AG08396 (cell line): ENCODE measurements at regions not wholly inside any gene's neighbourhood (a gene's known extent, or its start where the extent isn't known, plus 50 kb on each side); places are given as distances from the start of the nearest gene placed in this dataset.
"Not testable (repeated sequence)": the region's sequence is repeated elsewhere in the genome, so short reads cannot be mapped to it uniquely, and the experiment has no call there.

Source experiments
- DNase-seq: peaks from one replicate; pipeline ENCODE4 v3.0.0; 2012; ENCODE audit warnings: low spot score, mixed read lengths

DNA sequence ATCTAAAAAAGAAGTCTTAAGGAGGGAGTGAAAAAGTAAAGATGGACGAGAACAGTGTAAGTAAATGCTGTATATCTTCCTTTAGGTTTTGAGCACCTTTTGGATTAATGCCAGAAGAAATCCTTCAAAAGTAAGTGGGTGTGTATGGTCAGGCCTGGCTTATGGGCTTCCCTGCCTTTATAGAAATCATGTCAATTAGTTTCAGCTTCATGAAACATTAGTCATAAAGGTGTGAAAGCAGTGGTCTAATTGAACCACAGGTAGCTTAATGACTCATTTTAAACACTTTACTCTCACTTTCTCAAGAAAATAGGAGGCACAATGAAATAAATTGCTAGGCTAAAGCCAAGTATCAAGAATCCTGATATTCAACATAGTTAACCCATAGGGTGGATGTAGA, 467.4 kb upstream of the DPPA4 start:
- no peak for DNase-seq

DNA sequence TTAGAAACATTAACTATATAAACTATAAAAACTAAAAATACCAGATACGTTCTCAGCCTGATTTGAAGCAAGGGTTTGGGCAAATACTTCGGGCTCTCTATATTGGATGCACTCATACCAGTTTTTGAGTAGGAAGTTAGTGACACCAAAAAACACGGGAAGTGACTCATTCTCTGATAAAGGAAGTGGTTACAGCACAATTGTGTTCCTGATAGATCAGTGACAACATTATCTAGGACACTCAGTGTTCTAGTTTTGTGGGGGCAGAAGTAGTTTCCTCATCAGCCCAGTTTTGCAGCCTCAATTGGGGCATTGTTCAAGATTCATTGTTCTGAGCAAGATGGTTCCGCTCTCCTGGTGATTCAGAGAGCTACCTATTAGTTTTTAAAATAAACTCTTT, 469.6 kb upstream of the DPPA4 start:
- DNase-seq: peak; percentile 10

- no peak for DNase-seq
Measured at GRCh38 chr3:109809513-109809912, 472.2 kb upstream of the DPPA4 start.

DNA sequence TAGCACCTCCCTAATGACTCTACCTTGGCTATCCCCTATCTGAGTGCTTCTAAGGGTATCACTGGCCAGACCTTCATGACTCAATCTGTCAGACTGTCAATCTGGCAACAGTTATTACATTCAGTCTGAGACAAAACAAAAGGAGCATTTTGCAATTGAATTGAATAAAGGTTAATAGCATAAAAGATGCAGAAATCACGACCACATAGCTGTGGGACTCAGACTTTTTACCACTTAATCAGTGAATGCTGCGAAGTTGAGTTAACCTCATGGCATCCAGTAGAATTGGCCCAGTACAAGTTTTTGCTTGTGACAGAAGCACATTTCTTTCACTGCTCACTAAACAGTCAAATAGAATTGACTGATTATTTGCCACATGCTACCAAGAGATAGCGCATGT, 480.7 kb upstream of the DPPA4 start:
- no peak for DNase-seq

DNA sequence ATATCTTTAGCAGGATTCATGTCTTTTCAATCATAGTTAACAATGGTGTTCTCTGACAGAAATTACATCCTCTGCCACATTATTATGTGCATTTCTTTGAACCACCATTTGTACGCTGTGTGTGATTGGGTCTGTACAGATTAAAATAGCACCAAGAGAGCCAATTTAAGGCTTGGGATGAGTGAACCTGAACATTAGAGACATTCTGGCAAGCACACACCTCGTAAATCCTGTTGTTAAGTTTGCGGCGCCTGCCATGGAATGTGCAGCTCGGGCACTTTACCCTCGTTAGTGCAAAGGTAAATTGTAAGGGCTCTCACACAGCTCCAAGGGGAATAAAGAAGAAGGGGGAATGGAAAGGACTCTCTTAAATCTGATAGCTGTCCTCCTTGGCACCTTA, 482.4 kb upstream of the DPPA4 start:
- DNase-seq: no peak

DNA sequence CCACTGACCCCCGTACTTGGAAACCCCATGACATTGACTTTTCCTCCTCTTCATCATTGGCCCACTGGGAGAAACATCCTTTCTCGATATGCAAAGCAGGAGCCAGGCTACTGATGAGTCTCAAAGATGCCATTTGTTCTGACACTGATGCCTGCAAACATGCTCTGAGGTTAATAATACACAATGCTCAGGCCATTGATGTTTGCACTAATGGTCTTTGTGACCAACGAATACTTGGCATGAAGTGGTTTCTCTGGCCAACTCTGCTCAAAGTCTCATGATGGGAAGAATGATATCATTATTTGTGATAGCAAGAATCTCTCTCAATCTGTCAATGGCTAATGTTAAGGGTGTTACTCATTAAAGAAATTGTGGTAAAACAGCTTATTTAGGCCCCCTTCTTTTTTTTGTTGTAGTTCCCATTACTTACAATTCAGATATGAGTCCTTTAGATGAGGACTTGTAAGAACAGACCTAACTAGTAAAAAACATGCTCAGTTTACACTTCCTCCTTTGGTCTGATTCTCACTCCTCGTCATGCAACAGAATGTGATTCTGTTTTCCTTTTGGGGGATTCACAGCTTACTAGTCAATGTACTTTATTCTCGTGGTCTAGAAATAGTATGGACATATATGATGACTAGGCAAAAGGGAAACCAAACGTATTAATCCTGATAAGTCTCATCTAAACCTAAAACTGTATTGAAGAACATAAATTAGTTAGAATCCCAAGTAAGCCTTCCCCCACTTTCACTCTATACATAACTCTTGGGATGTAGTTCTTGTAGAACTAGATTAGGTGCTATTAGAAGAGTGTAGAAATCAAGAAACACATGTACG, 488.8 kb upstream of the DPPA4 start:
- DNase-seq: no peak

DNA sequence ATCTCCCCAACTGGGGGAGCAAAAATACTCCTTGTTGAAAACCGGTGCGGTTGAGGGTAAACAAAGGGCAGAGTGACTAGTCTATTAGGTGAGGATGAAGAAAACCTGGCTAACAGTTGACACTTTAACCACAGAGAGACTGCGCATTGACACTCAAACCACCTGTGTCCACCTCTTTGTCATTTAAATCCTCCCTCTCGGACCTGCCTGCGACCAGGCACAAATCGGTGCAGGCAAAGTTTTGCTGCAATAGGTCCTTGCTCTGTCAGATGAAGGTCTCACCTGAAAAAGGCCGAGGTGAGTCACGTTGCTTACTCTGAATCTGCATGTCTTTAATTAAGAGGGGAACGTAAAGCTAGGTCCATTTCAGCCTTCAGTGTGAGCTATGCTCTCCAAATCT, 494.1 kb upstream of the DPPA4 start:
- DNase-seq: no peak

DNA sequence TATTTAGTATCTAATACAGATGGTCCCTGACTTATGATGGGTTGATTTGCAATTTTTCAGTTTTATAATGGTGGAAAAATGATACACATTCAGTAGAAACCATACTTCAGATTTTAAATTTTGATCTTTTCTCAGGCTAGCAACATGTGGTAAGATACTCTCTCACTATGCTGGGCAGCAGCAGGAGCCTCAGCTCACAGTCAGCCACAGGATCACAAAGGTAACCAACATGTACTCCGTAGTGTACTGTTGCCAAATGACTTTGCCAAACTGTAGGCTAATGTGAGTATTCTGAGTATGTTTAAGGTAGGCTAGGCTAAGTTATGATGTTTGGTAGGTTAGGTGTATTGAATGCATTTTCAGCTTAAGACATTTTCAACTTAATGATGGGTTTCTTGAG, 498.6 kb upstream of the DPPA4 start:
- DNase-seq: no peak

- no peak for DNase-seq
Measured at GRCh38 chr3:109851854-109852253, 514.5 kb upstream of the DPPA4 start.

DNA sequence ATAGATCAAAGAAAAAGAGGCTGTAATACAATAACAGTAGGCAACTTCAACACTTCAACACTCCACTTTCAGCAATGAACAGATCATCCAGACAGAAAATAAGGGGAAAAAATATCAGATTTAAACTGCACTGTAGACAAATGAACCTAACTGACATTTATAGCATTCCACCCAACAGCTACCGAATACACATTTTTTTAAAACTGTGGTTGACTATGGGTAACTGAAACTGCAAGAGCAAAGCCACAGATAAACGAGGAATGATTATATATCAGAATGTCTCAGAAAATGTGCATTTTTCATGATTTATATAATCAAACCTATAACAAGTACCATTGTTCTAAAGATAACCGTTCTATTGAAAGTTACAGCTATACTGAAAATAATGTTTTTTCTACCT, 514.9 kb upstream of the DPPA4 start:
- no peak for DNase-seq

DNA sequence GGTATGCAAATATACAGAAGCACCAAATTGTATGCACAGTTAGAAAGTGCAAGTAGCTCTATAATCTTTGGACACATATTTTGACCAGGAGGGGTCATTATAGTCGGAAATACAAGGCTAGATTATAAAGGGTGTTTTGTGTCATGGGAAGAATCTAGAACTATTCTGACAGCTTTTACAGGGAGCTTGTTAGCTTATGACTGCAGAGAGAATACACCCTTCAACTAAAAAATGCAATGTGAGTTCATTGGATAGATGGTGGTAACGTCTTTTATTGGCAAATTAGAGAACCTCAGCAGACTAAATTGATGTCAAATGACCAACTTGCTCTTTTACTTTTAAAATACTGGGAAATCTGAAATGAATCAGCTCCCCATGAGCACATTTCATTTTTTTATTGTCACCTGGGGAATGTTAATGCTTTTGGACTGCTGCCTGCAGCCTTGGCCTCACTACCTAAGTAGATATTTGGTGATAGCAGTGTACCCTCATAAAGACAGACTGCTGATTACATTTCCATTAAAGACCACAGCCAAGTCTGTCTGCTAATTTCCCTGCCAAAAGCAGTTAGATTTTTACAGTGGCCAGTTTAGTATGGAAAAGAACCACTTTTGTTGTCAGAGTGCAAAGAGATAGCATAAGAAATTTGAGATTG, 515.9 kb upstream of the DPPA4 start:
- DNase-seq: no peak

- DNase-seq: no peak
Measured at GRCh38 chr3:109863701-109864100, 526.4 kb upstream of the DPPA4 start.

- DNase-seq: no peak
Measured at GRCh38 chr3:109864452-109864851, 527.1 kb upstream of the DPPA4 start.

GRCh38 chr3:109869586-109869985, 532.2 kb upstream of the DPPA4 start:
- DNase-seq: no peak

- DNase-seq: no peak
Measured at GRCh38 chr3:109874896-109875708, 537.8 kb upstream of the DPPA4 start.

DNA sequence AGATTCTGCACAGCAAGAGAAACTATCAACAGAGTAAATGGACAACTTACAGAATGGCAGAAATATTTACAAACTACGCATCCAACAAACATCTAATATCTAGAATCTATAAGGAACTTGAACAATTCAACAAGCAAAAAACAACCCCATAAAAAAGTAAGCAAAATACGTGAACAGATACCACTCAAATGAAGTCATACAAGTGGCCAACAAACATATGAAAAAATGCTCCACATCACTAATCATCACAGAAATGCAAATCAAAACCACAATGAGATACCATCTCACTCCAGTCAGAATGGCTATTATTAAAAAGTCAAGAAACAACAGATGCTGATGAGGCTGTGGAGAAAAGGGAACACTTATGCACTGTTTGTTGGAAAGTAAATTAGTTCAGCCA, 540.3 kb upstream of the DPPA4 start:
- not testable (repeated sequence) for DNase-seq

DNA sequence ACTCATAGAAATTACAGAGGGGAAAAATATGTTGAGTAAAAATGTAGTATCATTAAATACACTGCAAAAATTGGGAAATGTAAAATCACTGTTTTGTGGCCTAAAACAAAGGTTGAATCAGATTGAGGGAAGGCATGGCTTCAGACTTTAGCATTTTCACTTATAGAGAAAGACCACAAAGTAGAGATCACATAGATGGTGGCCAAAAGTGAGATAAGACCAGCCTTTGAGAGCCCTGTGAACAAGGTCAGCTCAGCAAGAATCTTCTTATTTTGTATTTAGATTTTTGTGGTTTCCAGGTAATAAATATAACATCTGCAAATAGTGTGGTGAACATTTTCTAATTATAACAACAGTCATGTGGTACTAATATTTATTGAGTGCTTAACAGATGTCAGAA, 544.8 kb upstream of the DPPA4 start:
- DNase-seq: no peak

DNA sequence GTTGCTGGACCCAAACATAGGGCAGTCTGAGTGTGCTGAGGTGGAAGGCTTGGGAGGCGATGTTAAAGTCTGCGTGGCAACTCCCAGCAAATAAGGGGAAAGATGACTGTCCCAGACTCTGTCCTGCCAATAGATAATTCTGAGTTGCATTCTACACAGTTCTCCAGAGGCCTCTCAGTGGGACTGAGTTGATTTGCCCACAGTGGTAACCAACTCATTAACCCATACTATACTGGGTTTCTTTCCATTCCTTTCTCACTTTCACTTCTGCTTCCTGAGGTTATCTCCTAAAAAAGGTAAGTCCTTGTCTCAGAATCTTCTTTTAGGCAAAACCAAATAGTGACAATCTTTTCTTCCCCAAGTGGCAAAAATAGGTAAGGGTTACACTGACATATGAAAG, 549.9 kb upstream of the DPPA4 start:
- DNase-seq: no peak

DNA sequence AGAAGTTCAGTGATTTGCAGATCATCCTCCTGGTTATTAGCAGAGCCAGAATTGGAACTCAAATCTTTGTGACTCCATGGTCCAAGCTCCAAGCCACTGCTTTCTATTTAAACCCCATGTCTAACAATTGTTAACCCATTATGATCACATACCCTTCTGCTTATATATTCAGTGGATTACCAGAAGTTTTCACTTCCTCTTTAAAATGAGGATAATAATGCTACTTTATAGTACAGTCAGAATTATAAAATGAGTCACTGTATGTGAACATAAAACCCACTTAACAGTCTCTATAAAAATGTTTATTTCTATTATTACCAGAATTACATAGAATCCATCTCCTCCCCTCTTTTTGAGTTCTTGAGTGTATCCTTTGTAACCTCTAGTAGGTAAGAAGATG, 550.7 kb upstream of the DPPA4 start:
- no peak for DNase-seq

GRCh38 chr3:109897734-109898133, 560.4 kb upstream of the DPPA4 start:
- no peak for DNase-seq

DNA sequence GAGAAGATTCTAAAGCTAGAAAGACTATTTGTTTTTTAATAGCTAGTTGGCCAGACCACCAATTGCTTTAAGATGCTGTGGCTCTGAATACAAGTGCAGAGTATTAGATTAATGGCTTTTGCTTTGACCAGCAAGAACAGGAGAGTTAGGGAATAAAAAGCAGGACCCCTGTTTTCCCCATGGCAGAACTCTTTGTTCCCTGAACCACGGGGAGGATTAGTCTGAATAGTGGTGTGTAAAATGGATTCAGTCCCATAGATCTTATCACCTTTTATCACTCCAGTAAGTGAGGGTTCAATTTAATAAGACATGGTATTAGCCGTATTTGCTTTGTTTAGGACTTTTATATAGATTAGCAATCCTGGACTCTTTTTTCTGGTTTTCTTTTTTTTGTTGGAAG, 562.6 kb upstream of the DPPA4 start:
- DNase-seq: no peak

- no peak for DNase-seq
Measured at GRCh38 chr3:109900783-109901182, 563.4 kb upstream of the DPPA4 start.

DNA sequence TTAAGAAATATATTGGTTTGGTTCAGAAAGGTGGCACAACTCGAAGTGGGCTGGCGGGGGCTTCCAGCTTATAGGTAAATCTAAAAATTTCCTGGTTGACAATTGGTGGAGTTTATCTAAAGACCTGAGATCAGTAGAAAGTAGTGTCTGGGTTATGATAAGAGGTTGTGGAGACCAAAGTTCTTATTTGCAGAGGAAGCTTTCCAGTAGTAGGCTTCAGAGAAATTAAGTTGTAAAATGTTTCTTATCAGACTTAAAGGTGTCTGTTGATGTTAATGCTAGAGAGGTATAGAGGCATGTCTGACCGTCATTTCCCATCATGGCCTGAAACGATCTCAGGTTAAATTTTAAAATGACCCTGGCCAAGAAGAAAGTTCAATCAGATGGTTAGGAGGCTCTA, 565.2 kb upstream of the DPPA4 start:
- DNase-seq: no peak
